Activated CD8-positive, alpha-beta T cell treated with anti-CD3 and anti-CD28 coated beads for 36 hours (primary cell): ENCODE measurements at regions not wholly inside any gene's neighbourhood (a gene's known extent, or its start where the extent isn't known, plus 50 kb on each side); places are given as distances from the start of the nearest gene placed in this dataset.

Experiments used
- ATAC-seq: fragments of 200-7000 bp; cut with Tn5 transposase; one replicate; pipeline ENCODE4 v1.10.0; 2021; ENCODE audit warnings: mild to moderate bottlenecking, moderate library complexity
- CTCF ChIA-PET: fragments of 350-600 bp; sonication (Branson Sonifier 250); formaldehyde crosslinking; loops from one replicate; lab custom pipeline; 2021; ENCODE audit warnings: antibody characterized with exemption; lab: Charles Lee
- POLR2A ChIA-PET: fragments of 350-600 bp; sonication (Branson Sonifier 250); formaldehyde crosslinking; loops from one replicate; lab custom pipeline; 2021; ENCODE audit warnings: antibody characterized with exemption; lab: Charles Lee
- DNase-seq: peaks from one replicate; pipeline ENCODE4 v3.0.0-alpha.2; 2020
- H3K27ac Mint-ChIP-seq: one replicate; pipeline ENCODE4 v1.8.0; 2021; ENCODE audit warnings: mild to moderate bottlenecking, mixed read lengths
- H3K27me3 Mint-ChIP-seq: one replicate; pipeline ENCODE4 v1.8.0; 2021; ENCODE audit warnings: mixed read lengths
- H3K36me3 Mint-ChIP-seq: one replicate; pipeline ENCODE4 v1.8.0; 2021; ENCODE audit warnings: low read depth, mixed read lengths
- H3K4me1 Mint-ChIP-seq: one replicate; pipeline ENCODE4 v1.8.0; 2021; ENCODE audit warnings: low read depth, mixed read lengths
- H3K4me3 Mint-ChIP-seq: one replicate; pipeline ENCODE4 v1.8.0; 2021; ENCODE audit warnings: mild to moderate bottlenecking, moderate library complexity, mixed read lengths
- H3K9me3 Mint-ChIP-seq: one replicate; pipeline ENCODE4 v1.8.0; 2021; ENCODE audit warnings: mixed read lengths
- CTCF ChIP-seq: fragments of 200-600 bp; IDR thresholded peaks from one replicate; pipeline ENCODE4 v1.8.0; 2022; ENCODE audit warnings: antibody characterized with exemption, mild to moderate bottlenecking
- intact Hi-C: fragments of 100-400 bp; cut with micrococcal nuclease; formaldehyde crosslinking; loops from one replicate; pipeline ENCODE4 v1.10.0; 2022

DNA sequence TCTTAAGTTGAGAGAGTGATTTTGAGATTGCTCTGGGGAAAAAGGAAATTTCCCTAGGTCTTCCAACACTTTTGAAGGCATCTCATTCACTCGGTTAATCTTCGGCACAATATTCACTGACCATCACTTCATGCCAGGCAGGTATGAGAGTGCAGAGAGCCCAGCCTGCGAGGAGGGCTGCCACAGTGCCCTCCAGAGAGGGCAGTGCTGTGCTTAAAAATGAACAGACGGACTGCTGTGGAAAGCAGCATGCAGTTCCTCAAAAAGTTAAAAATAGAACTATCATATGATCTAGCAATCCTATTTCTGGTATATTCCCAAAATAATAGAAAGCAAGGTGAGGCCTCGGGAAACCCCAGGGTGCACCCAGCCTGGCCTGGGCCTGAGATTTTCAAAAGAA, 374.9 kb upstream of the RAB6C start:
- intact Hi-C loops = no loop called here
- POLR2A ChIA-PET = no interaction called here
- DNase-seq (no peak), ATAC-seq (no peak)
- H3K4me1 Mint-ChIP-seq = no peaks in the 10 kb centered on the region
- H3K36me3 Mint-ChIP-seq = no peaks in the 10 kb centered on the region
- peaks cover 7% of the 10 kb centered on the region for H3K27me3 Mint-ChIP-seq
- CTCF ChIA-PET = no interaction called here
- H3K4me3 Mint-ChIP-seq = no peak overlapping the region
- H3K27ac Mint-ChIP-seq = no peak overlapping the region
- TF ChIP-seq CTCF = no peak
- peaks cover 3% of the 10 kb centered on the region for H3K9me3 Mint-ChIP-seq

- intact Hi-C loops = no loop called here
- TF ChIP-seq CTCF = no peak
- Mint-ChIP-seq H3K27ac (no peak overlapping the region), H3K4me3 (no peak overlapping the region), H3K27me3 (peaks cover 7% of the 10 kb centered on the region), H3K9me3 (no peaks in the 10 kb centered on the region), H3K4me1 (no peaks in the 10 kb centered on the region), H3K36me3 (no peaks in the 10 kb centered on the region)
- DNase-seq (no peak), ATAC-seq (no peak)
- CTCF ChIA-PET = no interaction called here
- POLR2A ChIA-PET = no interaction called here
These were observed 373.8 kb upstream of the RAB6C start for GRCh38 chr2:129605646-129606045.

DNA sequence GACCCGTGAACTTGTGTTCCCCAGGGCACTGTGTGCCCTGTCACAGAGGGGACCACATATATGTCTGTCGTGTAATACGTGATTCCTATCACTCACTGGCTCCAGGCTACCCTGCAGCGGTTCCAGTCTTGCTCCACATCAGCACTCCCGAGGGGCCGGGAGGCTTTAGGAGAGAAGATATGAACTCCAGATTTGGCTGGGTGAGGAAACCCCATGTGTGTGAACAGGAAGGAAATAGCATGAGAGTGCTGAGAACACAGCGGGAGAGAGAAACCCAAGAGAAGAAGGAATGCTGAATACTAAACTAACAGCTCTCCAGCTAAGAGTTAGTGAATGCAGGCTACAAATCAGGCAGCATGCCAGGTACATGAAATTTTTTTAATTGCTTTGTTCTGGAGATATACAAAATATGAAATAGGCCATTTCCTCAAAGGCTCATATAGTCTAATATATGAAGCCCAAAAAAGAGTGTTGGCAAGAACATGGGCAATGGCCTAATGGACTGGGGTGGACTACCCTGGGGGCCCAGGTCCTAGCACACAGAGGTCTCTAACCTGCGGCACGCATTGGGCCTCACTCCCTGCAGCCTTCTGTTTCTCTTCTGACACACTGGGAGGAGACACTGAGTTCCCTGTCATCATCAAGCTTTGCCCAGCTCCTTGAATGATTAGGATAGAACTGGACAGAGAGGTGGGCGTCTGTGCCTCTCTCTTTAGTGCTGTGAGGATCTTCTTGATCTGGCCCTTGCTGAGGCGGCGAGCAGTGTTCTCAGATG, 372.8 kb upstream of the RAB6C start:
- Mint-ChIP-seq H3K4me3 (no peak overlapping the region), H3K36me3 (no peaks in the 10 kb centered on the region), H3K9me3 (no peaks in the 10 kb centered on the region), H3K27ac (no peak overlapping the region), H3K4me1 (no peaks in the 10 kb centered on the region), H3K27me3 (peaks cover 8% of the 10 kb centered on the region)
- intact Hi-C loops = no loop called here
- TF ChIP-seq CTCF = no peak
- ChIA-PET CTCF (no interaction called here), POLR2A (no interaction called here)
- ATAC-seq = no peak
- DNase-seq = no peak

DNA sequence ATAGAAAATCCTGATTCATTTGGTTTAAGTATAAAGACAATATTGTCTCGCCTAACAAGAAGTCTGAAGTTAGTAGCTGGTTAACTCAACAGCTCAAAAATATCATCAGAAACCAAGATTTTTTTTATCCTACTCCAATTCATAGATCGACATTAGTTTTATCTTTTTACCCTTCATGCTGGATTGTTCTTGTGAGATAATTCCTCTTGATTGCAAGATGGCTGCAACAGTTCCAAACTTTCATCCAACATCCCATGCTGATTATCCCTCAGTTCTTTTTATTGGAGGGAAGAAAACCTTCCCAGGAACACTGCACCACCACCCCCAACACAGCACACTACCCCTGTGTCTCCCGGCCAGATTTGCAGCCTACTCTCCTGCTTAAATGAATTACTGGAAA, 370.2 kb upstream of the RAB6C start:
- peaks cover 9% of the 10 kb centered on the region for H3K27me3 Mint-ChIP-seq
- no peak overlapping the region for H3K27ac Mint-ChIP-seq
- TF ChIP-seq CTCF = no peak
- no peaks in the 10 kb centered on the region for H3K36me3 Mint-ChIP-seq
- DNase-seq (no peak), ATAC-seq (no peak)
- H3K9me3 Mint-ChIP-seq = no peaks in the 10 kb centered on the region
- CTCF ChIA-PET = no interaction called here
- intact Hi-C loops = no loop called here
- POLR2A ChIA-PET = no interaction called here
- no peaks in the 10 kb centered on the region for H3K4me1 Mint-ChIP-seq
- no peak overlapping the region for H3K4me3 Mint-ChIP-seq

DNA sequence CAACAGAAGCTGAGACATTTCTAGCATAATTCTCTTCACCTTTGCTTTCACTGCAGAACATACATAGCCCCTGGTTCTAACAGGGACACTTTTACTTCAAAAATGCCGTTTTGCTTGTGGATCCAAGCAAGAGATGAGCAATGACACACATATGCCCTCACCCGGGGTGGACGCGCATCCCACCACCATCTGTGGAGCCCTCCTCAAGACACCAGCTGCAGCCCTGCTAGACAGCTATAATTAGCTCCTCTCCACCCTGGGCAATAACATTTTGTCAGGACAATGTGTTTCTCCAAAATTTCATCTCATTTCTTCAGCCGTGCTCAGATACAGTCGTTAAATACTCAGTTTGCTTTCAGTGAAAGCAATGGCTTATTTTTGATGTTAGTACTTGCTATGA, 368.7 kb upstream of the RAB6C start:
- peaks cover 14% of the 10 kb centered on the region for H3K27me3 Mint-ChIP-seq
- CTCF ChIA-PET = no interaction called here
- no peaks in the 10 kb centered on the region for H3K9me3 Mint-ChIP-seq
- DNase-seq = no peak
- no peaks in the 10 kb centered on the region for H3K36me3 Mint-ChIP-seq
- H3K4me3 Mint-ChIP-seq = no peak overlapping the region
- no peaks in the 10 kb centered on the region for H3K4me1 Mint-ChIP-seq
- no peak for ATAC-seq
- H3K27ac Mint-ChIP-seq = no peak overlapping the region
- POLR2A ChIA-PET = no interaction called here
- no peak for TF ChIP-seq CTCF
- intact Hi-C loops = no loop called here
